GM18508 (cell line): ENCODE measurements at regions not wholly inside any gene's neighbourhood (a gene's known extent, or its start where the extent isn't known, plus 50 kb on each side); places are given as distances from the start of the nearest gene placed in this dataset.

ENCODE experiments used
- ATAC-seq: cut with Tn5 transposase; IDR thresholded peaks from one replicate; pipeline ENCODE4 v1.9.1; 2021; ENCODE audit warnings: moderate number of reproducible peaks; ENCODE audit not compliant: insufficient read depth, unreplicated experiment

- no peak for ATAC-seq
Measured at GRCh38 chr16:61362585-61362984, 673.7 kb downstream of the CDH8 start.

DNA sequence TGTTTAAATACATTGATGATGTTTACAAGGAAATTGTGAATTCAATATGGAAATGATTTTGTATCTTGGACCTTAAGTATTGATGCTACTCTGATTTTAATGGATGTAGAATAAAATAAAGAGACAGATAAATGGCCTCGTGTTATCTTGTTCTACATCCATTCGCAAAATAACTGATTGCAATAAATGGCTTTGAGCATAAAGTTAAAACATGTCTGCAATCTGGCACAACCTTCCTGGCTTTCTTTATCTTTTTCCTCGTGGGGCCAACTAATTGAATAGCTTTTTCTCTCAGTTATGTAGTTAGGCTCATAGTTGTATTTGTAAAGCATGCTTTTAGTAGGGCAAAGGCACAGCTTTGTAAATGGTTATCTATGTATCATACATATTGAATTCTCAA, 691.4 kb downstream of the CDH8 start:
- no peak for ATAC-seq

- no peak for ATAC-seq
Measured at GRCh38 chr16:61332461-61332860, 703.8 kb downstream of the CDH8 start.

- ATAC-seq = no peak
Measured at GRCh38 chr16:61324044-61324443, 712.2 kb downstream of the CDH8 start.

- no peak for ATAC-seq
Measured at GRCh38 chr16:61323456-61323855, 712.8 kb downstream of the CDH8 start.

DNA sequence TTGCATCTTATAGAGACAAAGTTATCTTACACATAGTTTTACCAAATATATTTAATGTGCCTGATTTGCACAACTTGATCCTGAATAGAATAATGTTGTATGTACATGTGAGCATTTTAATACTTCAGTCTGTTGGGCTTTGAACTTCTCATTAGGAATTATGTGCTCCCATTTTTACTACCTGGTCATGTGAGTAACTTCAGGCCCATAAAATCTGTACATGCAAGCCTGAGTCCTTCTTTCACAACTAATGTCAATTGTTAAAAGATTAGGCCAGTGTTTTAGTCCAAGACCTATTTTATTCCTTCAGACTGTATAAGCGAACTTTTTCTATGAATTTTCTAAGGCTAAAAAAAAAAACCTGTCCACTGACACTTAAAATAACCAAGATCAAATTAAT, 715.4 kb downstream of the CDH8 start:
- no peak for ATAC-seq

- ATAC-seq = no peak
Measured at GRCh38 chr16:61313931-61314330, 722.3 kb downstream of the CDH8 start.

DNA sequence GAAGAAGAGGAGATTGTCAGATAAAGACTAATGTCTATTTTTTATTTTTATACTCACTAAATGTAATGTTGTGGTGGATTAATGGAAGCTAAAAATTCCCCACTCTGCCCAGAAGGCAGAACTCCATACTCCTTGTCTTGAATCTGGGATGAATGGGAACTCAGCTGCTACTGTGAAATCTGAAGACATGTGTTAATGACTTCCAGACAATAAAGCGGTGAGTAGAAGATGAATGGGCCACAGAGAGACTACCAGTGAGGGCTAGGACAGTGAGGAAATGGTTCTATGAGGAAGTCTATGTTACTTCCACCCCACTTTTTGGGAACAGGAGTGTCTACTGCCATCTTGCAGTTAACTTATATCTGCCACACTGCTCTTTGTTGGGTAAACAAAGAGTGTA, 726.9 kb downstream of the CDH8 start:
- no peak for ATAC-seq

DNA sequence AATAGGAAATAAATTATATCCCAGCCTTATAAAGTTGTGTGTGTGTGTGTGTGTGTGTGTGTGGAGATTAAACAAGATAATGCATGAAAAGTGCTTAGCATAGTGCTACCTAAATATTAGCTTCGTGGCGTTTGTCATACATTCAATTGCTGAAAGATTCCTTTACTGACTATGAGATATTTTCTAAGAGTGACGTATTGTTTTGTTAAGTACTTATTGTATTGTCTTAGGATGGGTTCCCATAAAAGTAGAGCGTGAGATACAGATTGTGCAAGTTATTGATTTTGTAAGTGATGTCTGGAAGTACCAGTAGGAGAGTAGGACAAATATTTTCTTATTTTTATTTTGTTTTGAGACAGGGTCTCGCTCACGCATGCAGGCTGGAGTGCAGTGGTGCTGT, 730.0 kb downstream of the CDH8 start:
- no peak for ATAC-seq

DNA sequence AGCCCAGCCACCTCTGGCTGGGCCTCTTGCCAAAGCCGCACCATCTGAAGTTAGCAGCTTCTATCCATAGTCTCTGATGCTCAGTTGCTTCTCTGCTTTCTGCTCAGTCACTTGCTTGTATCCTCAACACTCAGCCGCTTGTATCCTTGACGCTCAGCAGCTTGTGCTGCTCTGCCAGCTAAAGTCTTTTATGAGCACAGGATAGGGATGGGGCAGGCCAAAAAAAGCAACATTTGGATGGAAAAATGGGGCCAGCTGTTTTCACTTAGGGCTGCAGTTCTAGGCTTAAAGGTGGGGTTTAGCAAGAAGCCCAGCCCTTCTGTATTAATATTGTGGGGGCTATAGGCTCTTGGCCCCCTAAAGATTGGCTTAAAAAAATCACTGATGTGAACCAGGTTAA, 739.4 kb downstream of the CDH8 start:
- ATAC-seq = no peak

DNA sequence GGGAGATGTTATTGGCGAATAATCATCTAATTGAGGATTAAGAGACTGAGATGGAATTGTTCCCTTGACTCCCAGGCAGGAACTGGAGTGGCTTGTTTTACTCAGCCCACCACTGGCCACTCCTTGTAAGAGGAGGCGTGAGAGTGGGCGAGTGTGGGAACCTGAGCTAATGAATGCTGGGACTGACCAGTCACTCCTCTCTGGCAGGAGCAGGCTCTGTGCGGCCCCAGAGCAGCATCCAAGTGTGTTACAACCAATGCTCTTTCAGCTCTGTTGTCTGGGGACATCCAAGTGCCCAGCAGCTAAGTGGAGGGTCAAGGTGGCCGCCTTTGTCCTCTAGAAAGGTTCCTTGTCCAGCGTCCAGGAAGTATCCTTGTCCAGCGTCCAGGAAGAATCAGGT, 739.9 kb downstream of the CDH8 start:
- ATAC-seq = no peak

DNA sequence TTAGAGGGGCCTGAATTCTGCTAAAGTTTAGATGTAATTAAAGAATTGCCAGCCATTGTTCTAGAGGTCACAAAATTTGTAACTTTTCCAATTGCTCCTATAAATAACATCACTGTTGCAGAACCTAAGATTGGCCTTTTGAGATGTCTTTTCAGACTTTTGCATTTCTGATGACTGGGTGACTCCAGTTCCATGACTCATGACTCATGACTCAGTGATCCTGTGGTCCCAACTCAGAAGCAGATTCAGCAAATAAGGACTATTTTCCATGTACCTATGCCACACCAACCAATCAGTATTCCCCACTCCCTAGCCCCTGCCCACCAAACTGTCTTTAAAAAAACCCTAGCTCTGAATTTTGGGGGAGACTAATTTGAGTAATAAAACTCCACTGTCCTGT, 740.9 kb downstream of the CDH8 start:
- no peak for ATAC-seq

- ATAC-seq = no peak
Measured at GRCh38 chr16:61289141-61289540, 747.1 kb downstream of the CDH8 start.

GRCh38 chr16:61277849-61278248, 758.4 kb downstream of the CDH8 start:
- ATAC-seq = no peak

DNA sequence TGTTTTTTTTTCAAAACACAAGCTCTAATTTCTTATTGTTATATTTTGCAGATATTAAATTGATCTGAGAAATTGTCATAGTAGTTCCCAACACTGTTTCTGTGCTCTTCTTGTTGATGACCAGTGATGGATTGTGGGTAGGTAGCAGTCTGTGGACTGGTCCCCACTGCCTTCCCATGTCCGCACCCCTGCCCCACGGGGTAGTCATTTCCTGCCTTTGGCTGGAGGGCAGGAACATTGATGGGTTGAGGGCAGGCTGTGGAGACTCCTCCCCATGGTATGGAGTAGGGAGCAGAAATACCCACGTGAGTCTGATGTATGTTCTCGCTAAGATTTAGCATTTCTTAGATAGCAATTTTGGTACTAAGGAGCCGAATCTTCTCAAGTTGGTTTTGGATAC, 762.0 kb downstream of the CDH8 start:
- ATAC-seq = no peak

DNA sequence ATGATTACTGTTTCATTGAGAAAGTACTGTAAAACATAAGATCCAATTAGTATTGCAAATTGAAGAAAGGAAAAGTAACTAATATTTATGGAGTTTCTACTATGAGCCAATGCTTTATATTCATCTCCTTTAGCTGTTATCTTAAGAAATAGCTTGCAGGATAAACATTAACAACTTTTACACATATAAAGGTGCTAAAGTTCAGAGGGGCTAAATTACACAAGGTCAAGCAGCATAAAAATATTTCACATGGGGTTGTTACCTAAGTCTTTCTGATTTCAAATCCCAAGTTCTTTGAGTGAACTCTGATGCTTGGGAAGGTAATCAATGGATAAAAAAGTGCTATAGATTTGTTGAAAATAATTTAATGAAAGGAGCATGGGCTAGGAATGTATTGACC, 765.5 kb downstream of the CDH8 start:
- ATAC-seq = no peak

GRCh38 chr16:61263400-61263799, 772.8 kb downstream of the CDH8 start:
- no peak for ATAC-seq

DNA sequence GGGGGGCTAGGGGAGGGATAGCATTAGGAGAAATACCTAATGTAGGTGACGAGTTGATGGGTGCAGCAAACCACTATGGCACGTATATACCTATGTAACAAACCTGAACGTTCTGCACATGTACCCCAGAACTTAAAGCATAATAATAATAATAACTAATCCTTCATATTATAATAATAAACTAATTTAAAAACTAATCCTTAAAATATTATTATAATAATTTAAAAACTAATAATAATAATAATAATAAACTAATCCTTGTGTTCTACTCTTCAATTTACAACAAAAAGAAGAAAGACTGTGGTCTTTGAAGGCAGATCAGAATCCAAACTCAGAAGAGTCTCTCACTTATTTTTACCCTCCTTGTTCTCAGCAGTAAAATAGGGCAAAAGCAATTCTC, 774.9 kb downstream of the CDH8 start:
- no peak for ATAC-seq

DNA sequence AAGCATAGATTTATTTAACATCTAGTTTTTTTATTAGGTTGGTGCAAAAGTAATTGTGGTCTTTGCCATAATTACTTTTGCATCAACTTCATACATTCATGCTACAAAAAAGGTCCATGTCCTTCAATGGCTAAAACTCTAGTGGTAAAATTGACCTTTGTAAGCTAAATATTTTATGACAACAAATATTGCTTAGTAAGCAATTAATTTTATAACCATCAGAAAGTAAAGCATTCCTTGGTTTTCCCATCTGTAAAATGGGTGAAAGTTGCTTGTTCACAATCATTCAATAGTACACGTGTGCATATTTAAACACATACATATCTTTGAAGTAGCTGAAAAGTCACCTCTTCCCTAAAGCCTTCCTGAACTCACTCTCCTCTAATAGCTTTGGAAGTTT, 789.6 kb downstream of the CDH8 start:
- no peak for ATAC-seq

- no peak for ATAC-seq
Measured at GRCh38 chr16:61243954-61244353, 792.3 kb downstream of the CDH8 start.

- no peak for ATAC-seq
Measured at GRCh38 chr16:61237884-61238485, 798.3 kb downstream of the CDH8 start.

- no peak for ATAC-seq
Measured at GRCh38 chr16:61233713-61234112, 802.5 kb downstream of the CDH8 start.

DNA sequence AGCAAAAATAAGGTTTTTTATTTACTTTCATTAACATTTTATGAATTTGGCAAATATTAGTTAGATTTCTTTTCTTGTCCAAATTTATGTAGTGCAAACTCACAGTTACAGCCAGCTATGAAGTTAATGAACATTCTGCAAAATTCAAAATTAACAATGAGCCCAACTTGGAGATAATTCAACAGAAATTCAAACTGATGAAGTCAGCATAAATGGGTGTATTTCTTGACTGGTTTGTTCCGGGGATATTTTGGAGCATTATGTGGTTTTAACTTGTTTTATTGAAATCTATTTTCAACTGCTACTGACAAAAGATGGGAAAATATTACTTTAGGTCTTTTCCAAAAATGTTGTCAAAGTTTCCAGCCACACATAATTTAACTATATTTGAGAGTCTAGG, 807.9 kb downstream of the CDH8 start:
- ATAC-seq = no peak
